H1 (cell line): ENCODE measurements at regions not wholly inside any gene's neighbourhood (a gene's known extent, or its start where the extent isn't known, plus 50 kb on each side); places are given as distances from the start of the nearest gene placed in this dataset.
"Not testable (repeated sequence)": the region's sequence is repeated elsewhere in the genome, so short reads cannot be mapped to it uniquely, and the experiment has no call there.

Experiments
- CTCF ChIA-PET: fragments of 300-600 bp; sonication (Branson Sonifier 250); formaldehyde crosslinking; loops from one replicate; lab custom pipeline; 2021; ENCODE audit not compliant: partially characterized antibody; lab: Charles Lee
- POLR2A ChIA-PET: fragments of 300-600 bp; sonication (Branson Sonifier 250); formaldehyde crosslinking; loops from one replicate; lab custom pipeline; 2021; ENCODE audit warnings: inconsistent platforms; ENCODE audit not compliant: partially characterized antibody; lab: Charles Lee
- DNase-seq, 2 experiments: peaks; one replicate each; pipeline versions ENCODE4 v3.0.0 to v3.0.0-alpha.2; 2010 to 2022; ENCODE audit warnings: low spot score in 2 of 2, low read depth in 1 of 2, mixed read lengths in 1 of 2
- FAIRE-seq: peaks from 2 replicates; lab custom pipeline; 2011; peaks lifted over from hg19 to GRCh38; lab: Jason Lieb, UNC
- H2AFZ ChIP-seq: 2 replicates; pipeline ENCODE4 v1.8.1; 2012; ENCODE audit warnings: low read length, inconsistent platforms
- H2AK5ac ChIP-seq: 2 replicates; pipeline ENCODE4 v1.6.1; 2013; ENCODE audit warnings: low read depth, low read length
- H2BK120ac ChIP-seq: replicated peaks from 2 replicates; pipeline ENCODE3; 2013; ENCODE audit warnings: low read depth, low read length, inconsistent platforms
- H2BK12ac ChIP-seq: 2 replicates; pipeline ENCODE4 v1.6.1; 2013; ENCODE audit warnings: low read depth, low read length
- H2BK15ac ChIP-seq: 2 replicates; pipeline ENCODE4 v1.6.1; 2013; ENCODE audit warnings: low read length
- H2BK20ac ChIP-seq: 2 replicates; pipeline ENCODE4 v1.6.1; 2013; ENCODE audit warnings: low read length
- H2BK5ac ChIP-seq: 2 replicates; pipeline ENCODE4 v1.6.1; 2013; ENCODE audit warnings: low read depth, low read length
- H3K14ac ChIP-seq: 2 replicates; pipeline ENCODE4 v1.6.1; 2013; ENCODE audit warnings: inconsistent platforms; ENCODE audit not compliant: insufficient read length
- H3K18ac ChIP-seq: 2 replicates; pipeline ENCODE4 v1.6.1; 2013; ENCODE audit warnings: low read length; ENCODE audit errors: extremely low read depth
- H3K23ac ChIP-seq: 2 replicates; pipeline ENCODE4 v1.6.1; 2013; ENCODE audit warnings: inconsistent platforms; ENCODE audit not compliant: insufficient read length
- H3K23me2 ChIP-seq: 2 replicates; pipeline ENCODE4 v1.6.1; 2013; ENCODE audit warnings: low read depth, low read length
- H3K27ac ChIP-seq: 2 replicates; pipeline ENCODE4 v1.6.1; 2011; ENCODE audit warnings: low read depth, low read length, inconsistent platforms
- H3K27me3 ChIP-seq, 4 experiments: replicated peaks in 1 of 4; 1 replicate in 1 of 4; 2 replicates in 3 of 4; pipeline versions ENCODE4 v1.6.1 to v1.8.1; 2011 to 2013; ENCODE audit warnings: low read length in 3 of 4, mild to moderate bottlenecking in 3 of 4, inconsistent platforms in 2 of 4, mixed read lengths in 2 of 4, moderate library complexity in 1 of 4; ENCODE audit not compliant: control insufficient read depth in 3 of 4, insufficient read depth in 3 of 4; ENCODE audit errors: extremely low read depth in 1 of 4
- H3K36me3 ChIP-seq, 4 experiments: 2 replicates each; pipeline versions ENCODE4 v1.6.1 to v1.8.1; 2011 to 2013; ENCODE audit warnings: mild to moderate bottlenecking in 4 of 4, low read length in 3 of 4, moderate library complexity in 2 of 4, control low read depth in 1 of 4, inconsistent platforms in 1 of 4; ENCODE audit not compliant: insufficient read depth in 4 of 4, control insufficient read depth in 2 of 4
- H3K4ac ChIP-seq: replicated peaks from 2 replicates; pipeline ENCODE3; 2013; ENCODE audit warnings: low read length, low read depth, mixed read lengths, inconsistent platforms; ENCODE audit not compliant: insufficient read length
- H3K4me1 ChIP-seq, 4 experiments: replicated peaks in 1 of 4; 1 replicate in 1 of 4; 2 replicates in 3 of 4; pipeline versions ENCODE4 v1.6.1 to v1.8.1; 2011 to 2013; ENCODE audit warnings: low read length in 3 of 4, inconsistent platforms in 2 of 4, mixed read lengths in 1 of 4; ENCODE audit not compliant: insufficient read depth in 4 of 4, control insufficient read depth in 3 of 4
- H3K4me2 ChIP-seq, 2 experiments: 2 replicates each; pipeline versions ENCODE4 v1.6.1 to v1.8.1; 2011 to 2013; ENCODE audit warnings: low read depth in 2 of 2, low read length in 2 of 2, control low read depth in 1 of 2, inconsistent platforms in 1 of 2, mild to moderate bottlenecking in 1 of 2; ENCODE audit not compliant: insufficient read depth in 1 of 2
- H3K4me3 ChIP-seq, 4 experiments: fragments of 200-600, 300-600 bp in 1 of 4; sonication (generic), shearing (Covaris generic), sonication (Bioruptor Twin) in 1 of 4; 2 replicates each; pipeline versions ENCODE4 v1.5.1 to v1.8.1; 2011 to 2016; ENCODE audit warnings: low read length in 4 of 4, low read depth in 3 of 4, control low read depth in 2 of 4, inconsistent platforms in 2 of 4, mild to moderate bottlenecking in 2 of 4, mixed read lengths in 1 of 4, moderate library complexity in 1 of 4; ENCODE audit not compliant: insufficient read depth in 2 of 4; ENCODE audit errors: extremely low read depth in 1 of 4
- H3K56ac ChIP-seq: replicated peaks from 2 replicates; pipeline ENCODE3; 2013; ENCODE audit warnings: low read depth, mild to moderate bottlenecking, mixed read lengths, low read length, inconsistent platforms; ENCODE audit not compliant: insufficient read length
- H3K79me1 ChIP-seq: 2 replicates; pipeline ENCODE4 v1.6.1; 2013; ENCODE audit warnings: low read depth, low read length, control low read depth
- H3K79me2 ChIP-seq, 2 experiments: 2 replicates each; pipeline versions ENCODE4 v1.6.1 to v1.8.1; 2012 to 2013; ENCODE audit warnings: low read length in 2 of 2, mild to moderate bottlenecking in 2 of 2, inconsistent platforms in 1 of 2; ENCODE audit not compliant: insufficient read depth in 2 of 2, control insufficient read depth in 1 of 2
- H3K9ac ChIP-seq, 4 experiments: replicated peaks in 1 of 4; 1 replicate in 1 of 4; 2 replicates in 3 of 4; pipeline versions ENCODE4 v1.6.1 to v1.8.1; 2011 to 2013; ENCODE audit warnings: low read depth in 3 of 4, low read length in 3 of 4, control low read depth in 2 of 4, mild to moderate bottlenecking in 2 of 4, moderate library complexity in 2 of 4, inconsistent platforms in 1 of 4; ENCODE audit errors: extremely low read depth in 1 of 4
- H3K9me3 ChIP-seq, 2 experiments: 2 replicates each; pipeline versions ENCODE4 v1.6.1 to v1.8.1; 2012 to 2013; ENCODE audit warnings: mild to moderate bottlenecking in 2 of 2, moderate library complexity in 2 of 2, control low read depth in 1 of 2, inconsistent platforms in 1 of 2, low read depth in 1 of 2, low read length in 1 of 2, mixed read lengths in 1 of 2; ENCODE audit not compliant: insufficient read depth in 2 of 2
- H4K20me1 ChIP-seq, 2 experiments: replicated peaks in 1 of 2; 2 replicates each; pipeline versions ENCODE3 to v1.8.1; 2011 to 2013; ENCODE audit warnings: inconsistent platforms in 2 of 2, low read length in 2 of 2, mild to moderate bottlenecking in 1 of 2; ENCODE audit not compliant: insufficient read depth in 2 of 2, control insufficient read depth in 1 of 2
- H4K5ac ChIP-seq: 2 replicates; pipeline ENCODE4 v1.6.1; 2013; ENCODE audit warnings: low read length, low read depth, mixed read lengths, inconsistent platforms; ENCODE audit not compliant: insufficient read length
- H4K8ac ChIP-seq: 2 replicates; pipeline ENCODE4 v1.8.0; 2013; ENCODE audit warnings: mild to moderate bottlenecking, moderate library complexity, low read length, inconsistent platforms; ENCODE audit not compliant: insufficient read depth; ENCODE audit errors: extremely low read depth
- H4K91ac ChIP-seq: replicated peaks from 2 replicates; pipeline ENCODE3; 2013; ENCODE audit warnings: low read length, mixed read lengths, inconsistent platforms; ENCODE audit not compliant: insufficient read length
- WGBS, 2 experiments: shearing (Covaris generic) in 1 of 2; methylation state at CpG; one replicate each; pipeline versions ENCODE4 v1.1.6 to v1.1.7; 2013 to 2015; ENCODE audit warnings: low lambda C conversion rate in 2 of 2, mixed read lengths in 2 of 2, inconsistent platforms in 1 of 2, low coverage in 1 of 2, missing lambda C conversion rate in 1 of 2; ENCODE audit not compliant: insufficient replicate concordance in 2 of 2, insufficient coverage in 1 of 2, insufficient read length in 1 of 2; ENCODE audit errors: extremely low coverage in 1 of 2, missing lambda C conversion rate in 1 of 2; 5-methylcytosine and 5-hydroxymethylcytosine counted together

- FAIRE-seq, H4K91ac ChIP-seq, CTCF ChIA-PET, H3K18ac ChIP-seq, H3K27me3 ChIP-seq, H3K36me3 ChIP-seq, H4K20me1 ChIP-seq, H2BK15ac ChIP-seq, H3K9ac ChIP-seq, H4K5ac ChIP-seq, H3K27ac ChIP-seq, H3K9me3 ChIP-seq, DNase-seq, H4K8ac ChIP-seq, POLR2A ChIA-PET, H3K79me1 ChIP-seq, H3K56ac ChIP-seq, H2AK5ac ChIP-seq, H3K23me2 ChIP-seq, H3K79me2 ChIP-seq, H2AFZ ChIP-seq, H2BK12ac ChIP-seq, H2BK20ac ChIP-seq, H2BK120ac ChIP-seq, H3K23ac ChIP-seq, H3K14ac ChIP-seq, H3K4me1 ChIP-seq, H2BK5ac ChIP-seq, H3K4me2 ChIP-seq, H3K4ac ChIP-seq, H3K4me3 ChIP-seq: not testable (repeated sequence)
- WGBS, 2 experiments: 74% methylated on average over 2 of the region's 3 CpGs; no CpG with 5 or more reads in 1 of the 2 experiments
Measured at GRCh38 chr11:13797616-13798015, 129.1 kb downstream of the FAR1 start.
